HepG2 (cell line): ENCODE measurements at regions not wholly inside any gene's neighbourhood (a gene's known extent, or its start where the extent isn't known, plus 50 kb on each side); places are given as distances from the start of the nearest gene placed in this dataset.

Source experiments
- CAMTA2 ChIP-seq: sonication (generic); formaldehyde crosslinking; IDR thresholded peaks from 2 replicates; pipeline ENCODE4 v1.4.0; 2020; ENCODE audit warnings: mild to moderate bottlenecking, missing genetic modification reagents, borderline replicate concordance
- CREM ChIP-seq, 2 experiments: sonication (generic) in 1 of 2; formaldehyde crosslinking in 1 of 2; IDR thresholded peaks; 2 replicates each; pipeline versions ENCODE4 v1.4.0 to v1.6.1; 2016 to 2020; ENCODE audit warnings: antibody characterized with exemption in 1 of 2, mild to moderate bottlenecking in 1 of 2, missing genetic modification reagents in 1 of 2
- CTCF ChIP-seq: sonication (generic); formaldehyde crosslinking; IDR thresholded peaks from 2 replicates; pipeline ENCODE4 v1.5.0; 2020; ENCODE audit warnings: mild to moderate bottlenecking, missing genetic modification reagents, moderate library complexity
- EP300 ChIP-seq, 3 experiments: sonication (generic) in 1 of 3; formaldehyde crosslinking in 1 of 3; IDR thresholded peaks; 2 replicates each; pipeline versions ENCODE4 v1.5.1 to v1.6.1; 2011 to 2020; ENCODE audit warnings: low read depth in 2 of 3, low read length in 2 of 3, borderline replicate concordance in 1 of 3, improper control_type of control experiment in 1 of 3, mild to moderate bottlenecking in 1 of 3, missing genetic modification reagents in 1 of 3, moderate library complexity in 1 of 3
- EZH2 ChIP-seq: conservative IDR thresholded peaks from 2 replicates; pipeline ENCODE4 v1.6.1; 2012; ENCODE audit warnings: mild to moderate bottlenecking, low read depth, low read length, moderate library complexity
- GPN1 ChIP-seq: sonication (generic); formaldehyde crosslinking; IDR thresholded peaks from 2 replicates; pipeline ENCODE4 v1.5.1; 2020; ENCODE audit warnings: missing genetic modification reagents, borderline replicate concordance
- HNRNPH1 ChIP-seq: fragments of 200-400 bp; formaldehyde crosslinking; optimal IDR thresholded peaks from 2 replicates; pipeline ENCODE3; 2017; ENCODE audit warnings: mild to moderate bottlenecking, low read depth, low read length
- JUND ChIP-seq: sonication (generic); formaldehyde crosslinking; IDR thresholded peaks from 2 replicates; pipeline ENCODE4 v1.8.0; 2022; ENCODE audit warnings: mild to moderate bottlenecking, missing genetic modification reagents
- PTBP1 ChIP-seq: fragments of 200-400 bp; formaldehyde crosslinking; IDR thresholded peaks from 2 replicates; pipeline ENCODE4 v1.6.1; 2018; ENCODE audit warnings: low read length, low read depth; ENCODE audit not compliant: poor library complexity, severe bottlenecking
- SP140L ChIP-seq: sonication (generic); formaldehyde crosslinking; IDR thresholded peaks from 2 replicates; pipeline ENCODE4 v1.4.0; 2020; ENCODE audit warnings: missing genetic modification reagents, borderline replicate concordance
- ZNF543 ChIP-seq: sonication (generic); formaldehyde crosslinking; IDR thresholded peaks from 2 replicates; pipeline ENCODE4 v1.4.0; 2020; ENCODE audit warnings: mild to moderate bottlenecking, missing genetic modification reagents
- ZNF737 ChIP-seq: sonication (generic); formaldehyde crosslinking; IDR thresholded peaks from 2 replicates; pipeline ENCODE4 v1.5.0; 2020; ENCODE audit warnings: missing genetic modification reagents, mild to moderate bottlenecking, borderline replicate concordance
- ZNF740 ChIP-seq: sonication (generic); formaldehyde crosslinking; IDR thresholded peaks from 2 replicates; pipeline ENCODE4 v1.4.0; 2020; ENCODE audit warnings: missing genetic modification reagents
- TF ChIP-seq, protein P1 (sequence below), 2 experiments: fragments of 450-650 bp in 1 of 2; sonication (generic) in 1 of 2; formaldehyde crosslinking in 1 of 2; IDR thresholded peaks; 2 replicates each; pipeline versions ENCODE4 v1.6.1 to v1.8.0; 2016 to 2022; ENCODE audit warnings: antibody characterized with exemption in 1 of 2, mild to moderate bottlenecking in 1 of 2, missing genetic modification reagents in 1 of 2

- TF ChIP-seq ZNF737 (CRISPR knock-in tag) (no peak), CAMTA2 (no peak), SP140L (CRISPR knock-in tag) (no peak), EP300 (IDR thresholded peaks at IDR 0.05; ENCODE audit: low read depth in 2 of 2, low read length in 2 of 2) (no peak), EP300 (CRISPR knock-in tag; IDR thresholded peaks at IDR 0.05; ENCODE audit: borderline replicate concordance) (no peak), GPN1 (CRISPR knock-in tag) (no peak), JUND (no peak), ZNF543 (no peak), ZNF740 (CRISPR knock-in tag) (no peak), PTBP1 (no peak), CREM (IDR thresholded peaks at IDR 0.05) (no peak), CREM (CRISPR knock-in tag; IDR thresholded peaks at IDR 0.05) (no peak), CTCF (CRISPR knock-in tag) (no peak), HNRNPH1 (no peak), EZH2 (no peak)
- TF ChIP-seq, protein P1, sequence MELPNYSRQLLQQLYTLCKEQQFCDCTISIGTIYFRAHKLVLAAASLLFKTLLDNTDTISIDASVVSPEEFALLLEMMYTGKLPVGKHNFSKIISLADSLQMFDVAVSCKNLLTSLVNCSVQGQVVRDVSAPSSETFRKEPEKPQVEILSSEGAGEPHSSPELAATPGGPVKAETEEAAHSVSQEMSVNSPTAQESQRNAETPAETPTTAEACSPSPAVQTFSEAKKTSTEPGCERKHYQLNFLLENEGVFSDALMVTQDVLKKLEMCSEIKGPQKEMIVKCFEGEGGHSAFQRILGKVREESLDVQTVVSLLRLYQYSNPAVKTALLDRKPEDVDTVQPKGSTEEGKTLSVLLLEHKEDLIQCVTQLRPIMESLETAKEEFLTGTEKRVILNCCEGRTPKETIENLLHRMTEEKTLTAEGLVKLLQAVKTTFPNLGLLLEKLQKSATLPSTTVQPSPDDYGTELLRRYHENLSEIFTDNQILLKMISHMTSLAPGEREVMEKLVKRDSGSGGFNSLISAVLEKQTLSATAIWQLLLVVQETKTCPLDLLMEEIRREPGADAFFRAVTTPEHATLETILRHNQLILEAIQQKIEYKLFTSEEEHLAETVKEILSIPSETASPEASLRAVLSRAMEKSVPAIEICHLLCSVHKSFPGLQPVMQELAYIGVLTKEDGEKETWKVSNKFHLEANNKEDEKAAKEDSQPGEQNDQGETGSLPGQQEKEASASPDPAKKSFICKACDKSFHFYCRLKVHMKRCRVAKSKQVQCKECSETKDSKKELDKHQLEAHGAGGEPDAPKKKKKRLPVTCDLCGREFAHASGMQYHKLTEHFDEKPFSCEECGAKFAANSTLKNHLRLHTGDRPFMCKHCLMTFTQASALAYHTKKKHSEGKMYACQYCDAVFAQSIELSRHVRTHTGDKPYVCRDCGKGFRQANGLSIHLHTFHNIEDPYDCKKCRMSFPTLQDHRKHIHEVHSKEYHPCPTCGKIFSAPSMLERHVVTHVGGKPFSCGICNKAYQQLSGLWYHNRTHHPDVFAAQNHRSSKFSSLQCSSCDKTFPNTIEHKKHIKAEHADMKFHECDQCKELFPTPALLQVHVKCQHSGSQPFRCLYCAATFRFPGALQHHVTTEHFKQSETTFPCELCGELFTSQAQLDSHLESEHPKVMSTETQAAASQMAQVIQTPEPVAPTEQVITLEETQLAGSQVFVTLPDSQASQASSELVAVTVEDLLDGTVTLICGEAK (IDR thresholded peaks at IDR 0.05), result no peak
- TF ChIP-seq, protein P1 (CRISPR knock-in tag; IDR thresholded peaks at IDR 0.05), result no peak
Measured at GRCh38 chr4:164021947-164022346, 527.5 kb downstream of the TMA16 start.
